HEK293 (cell line): ENCODE measurements at regions not wholly inside any gene's neighbourhood (a gene's known extent, or its start where the extent isn't known, plus 50 kb on each side); places are given as distances from the start of the nearest gene placed in this dataset.

ENCODE experiments used
- CTCF ChIA-PET: fragments of 350-600 bp; formaldehyde crosslinking; extraction: SDS; loops from one replicate; lab custom pipeline; 2021; ENCODE audit warnings: antibody characterized with exemption; lab: Yijun Ruan, JAX
- POLR2A ChIA-PET: fragments of 300-600 bp; formaldehyde crosslinking; extraction: SDS; loops from one replicate; lab custom pipeline; 2020; ENCODE audit warnings: antibody characterized with exemption, inconsistent platforms; lab: Yijun Ruan, JAX
- H3K27ac ChIP-seq: fragments of 200-500 bp; sonication (Bioruptor generic); 2 replicates; pipeline ENCODE4 v1.5.1; 2014; ENCODE audit warnings: low read depth, low read length, control low read depth, inconsistent platforms; ENCODE audit errors: extremely low read depth
- H3K36me3 ChIP-seq, 2 experiments: fragments of 200-500 bp in 1 of 2; sonication (Bioruptor generic) in 1 of 2; 1 replicate in 1 of 2; 2 replicates in 1 of 2; pipeline ENCODE4 v1.5.1; 2014 to 2017; ENCODE audit warnings: inconsistent platforms in 2 of 2, low read length in 2 of 2; ENCODE audit not compliant: control insufficient read depth in 2 of 2, insufficient read depth in 1 of 2
- H3K4me1 ChIP-seq: fragments of 200-500 bp; sonication (Bioruptor generic); 2 replicates; pipeline ENCODE4 v1.5.1; 2014; ENCODE audit warnings: mild to moderate bottlenecking, low read length, inconsistent platforms; ENCODE audit not compliant: control insufficient read depth, insufficient read depth
- H3K4me3 ChIP-seq: 2 replicates; pipeline ENCODE4 v1.5.1; 2011; ENCODE audit warnings: low read depth, mild to moderate bottlenecking, control low read depth, low read length, moderate library complexity
- H3K9me3 ChIP-seq: fragments of 200-500 bp; sonication (Bioruptor generic); 2 replicates; pipeline ENCODE4 v1.5.1; 2014; ENCODE audit warnings: low read depth, low read length, inconsistent platforms; ENCODE audit not compliant: control insufficient read depth, insufficient read depth
- BCL11B ChIP-seq: fragments of 450-650 bp; formaldehyde crosslinking; IDR thresholded peaks from 2 replicates; pipeline ENCODE4 v1.5.1; 2016; ENCODE audit warnings: low read depth, missing biosample characterization, missing genetic modification characterization
- GLI2 ChIP-seq: fragments of 450-650 bp; formaldehyde crosslinking; IDR thresholded peaks from 2 replicates; pipeline ENCODE4; 2017; ENCODE audit warnings: missing biosample characterization, missing genetic modification characterization, low read depth, borderline replicate concordance
- HOXA7 ChIP-seq: sonication (generic); formaldehyde crosslinking; IDR thresholded peaks from 2 replicates; pipeline ENCODE4 v1.8.1; 2022; ENCODE audit warnings: missing genetic modification reagents, borderline replicate concordance
- KLF8 ChIP-seq: fragments of 450-650 bp; formaldehyde crosslinking; IDR thresholded peaks from 2 replicates; pipeline ENCODE4 v1.5.1; 2016; ENCODE audit warnings: missing biosample characterization, missing genetic modification characterization
- MYNN ChIP-seq: fragments of 450-650 bp; formaldehyde crosslinking; IDR thresholded peaks from 2 replicates; pipeline ENCODE4 v1.5.1; 2016; ENCODE audit warnings: missing biosample characterization, missing genetic modification characterization, borderline replicate concordance
- PRDM10 ChIP-seq: fragments of 450-650 bp; formaldehyde crosslinking; IDR thresholded peaks from 2 replicates; pipeline ENCODE4 v1.5.1; 2016; ENCODE audit warnings: missing biosample characterization, missing genetic modification characterization
- REST ChIP-seq: fragments of 450-650 bp; formaldehyde crosslinking; IDR thresholded peaks from 2 replicates; pipeline ENCODE4 v1.5.1; 2016; ENCODE audit warnings: missing biosample characterization, missing genetic modification characterization
- ZBTB17 ChIP-seq: fragments of 450-650 bp; formaldehyde crosslinking; IDR thresholded peaks from 2 replicates; pipeline ENCODE4 v1.5.1; 2016; ENCODE audit warnings: missing biosample characterization, missing genetic modification characterization
- ZFP69B ChIP-seq: fragments of 450-650 bp; formaldehyde crosslinking; IDR thresholded peaks from 2 replicates; pipeline ENCODE4 v1.5.1; 2016; ENCODE audit warnings: missing biosample characterization, missing genetic modification characterization
- ZNF121 ChIP-seq: fragments of 450-650 bp; formaldehyde crosslinking; IDR thresholded peaks from 2 replicates; pipeline ENCODE4 v1.5.1; 2016; ENCODE audit warnings: missing biosample characterization, missing genetic modification characterization
- ZNF174 ChIP-seq: fragments of 450-650 bp; formaldehyde crosslinking; IDR thresholded peaks from 2 replicates; pipeline ENCODE4 v1.5.0; 2017; ENCODE audit warnings: missing biosample characterization, mild to moderate bottlenecking, missing genetic modification characterization
- ZNF24 ChIP-seq: fragments of 450-650 bp; formaldehyde crosslinking; IDR thresholded peaks from 2 replicates; pipeline ENCODE4 v1.5.1; 2016; ENCODE audit warnings: missing biosample characterization, missing genetic modification characterization
- ZNF514 ChIP-seq: fragments of 450-650 bp; formaldehyde crosslinking; IDR thresholded peaks from 2 replicates; pipeline ENCODE4 v1.5.1; 2016; ENCODE audit warnings: missing biosample characterization, missing genetic modification characterization
- ZNF549 ChIP-seq: fragments of 450-650 bp; IDR thresholded peaks from 2 replicates; pipeline ENCODE4 v1.5.1; 2018; ENCODE audit warnings: missing biosample characterization, missing genetic modification characterization, mild to moderate bottlenecking, inconsistent platforms, moderate library complexity
- ZNF558 ChIP-seq: fragments of 450-650 bp; formaldehyde crosslinking; IDR thresholded peaks from 2 replicates; pipeline ENCODE4 v1.5.1; 2016; ENCODE audit warnings: missing biosample characterization, missing genetic modification characterization
- ZNF629 ChIP-seq: fragments of 450-650 bp; formaldehyde crosslinking; IDR thresholded peaks from 2 replicates; pipeline ENCODE4 v1.5.1; 2017; ENCODE audit warnings: missing biosample characterization, missing genetic modification characterization
- ZNF660 ChIP-seq: fragments of 450-650 bp; IDR thresholded peaks from 2 replicates; pipeline ENCODE4 v1.5.1; 2018; ENCODE audit warnings: missing biosample characterization, mild to moderate bottlenecking, missing genetic modification characterization
- TF ChIP-seq, protein P1 (sequence below): fragments of 450-650 bp; formaldehyde crosslinking; IDR thresholded peaks from 2 replicates; pipeline ENCODE4 v1.5.1; 2016; ENCODE audit warnings: missing biosample characterization, missing genetic modification characterization, low read depth
- TF ChIP-seq, protein P2 (sequence below): fragments of 450-650 bp; formaldehyde crosslinking; IDR thresholded peaks from 2 replicates; pipeline ENCODE4 v1.5.1; 2016; ENCODE audit warnings: missing biosample characterization, missing genetic modification characterization

- CTCF ChIA-PET, result no interaction called here
Measured at GRCh38 chr5:73395256-73395655, 53.3 kb downstream of the FOXD1 start.

GRCh38 chr5:73394610-73395009 is 54.0 kb downstream of the FOXD1 start:
- H3K36me3 ChIP-seq, result no peaks in the 10 kb centered on the region
- ChIA-PET POLR2A (interaction anchor here (1.1 kb wide), 1 partner anchor 54 kb away, joined by 3 read pairs; the partner anchor contains the start of gene FOXD1), CTCF (interaction anchor here (0.8 to 1.7 kb wide), 2 partner anchors 15 to 178 kb away, joined by 4 to 6 read pairs; no protein-coding TSS in a partner anchor)
- no peak overlapping the region for H3K27ac ChIP-seq
- no peaks in the 10 kb centered on the region for H3K9me3 ChIP-seq
- no peak overlapping the region for H3K4me3 ChIP-seq
- H3K4me1 ChIP-seq, result peaks cover 22% of the 10 kb centered on the region
- TF ChIP-seq HOXA7 (CRISPR knock-in tag), result no peak
- 0 out of 2 replicates have a peak, but pooled peaks have one; percentile 61 for TF ChIP-seq REST
- no peak for TF ChIP-seq GLI2 (tag by site-specific recombination)

More at GRCh38 chr5:73395256-73395655, 53.3 kb downstream of the FOXD1 start:
- Histone ChIP-seq H3K4me3 (no peak overlapping the region), H3K4me1 (peaks cover 24% of the 10 kb centered on the region), H3K27ac (no peak overlapping the region), H3K9me3 (no peaks in the 10 kb centered on the region), H3K36me3 (no peaks in the 10 kb centered on the region)
- TF ChIP-seq MYNN (tag by site-specific recombination), result no peak
- TF ChIP-seq BCL11B (tag by site-specific recombination), result no peak
- no peak for TF ChIP-seq ZNF549 (tag by site-specific recombination)
- POLR2A ChIA-PET, result no interaction called here

DNA sequence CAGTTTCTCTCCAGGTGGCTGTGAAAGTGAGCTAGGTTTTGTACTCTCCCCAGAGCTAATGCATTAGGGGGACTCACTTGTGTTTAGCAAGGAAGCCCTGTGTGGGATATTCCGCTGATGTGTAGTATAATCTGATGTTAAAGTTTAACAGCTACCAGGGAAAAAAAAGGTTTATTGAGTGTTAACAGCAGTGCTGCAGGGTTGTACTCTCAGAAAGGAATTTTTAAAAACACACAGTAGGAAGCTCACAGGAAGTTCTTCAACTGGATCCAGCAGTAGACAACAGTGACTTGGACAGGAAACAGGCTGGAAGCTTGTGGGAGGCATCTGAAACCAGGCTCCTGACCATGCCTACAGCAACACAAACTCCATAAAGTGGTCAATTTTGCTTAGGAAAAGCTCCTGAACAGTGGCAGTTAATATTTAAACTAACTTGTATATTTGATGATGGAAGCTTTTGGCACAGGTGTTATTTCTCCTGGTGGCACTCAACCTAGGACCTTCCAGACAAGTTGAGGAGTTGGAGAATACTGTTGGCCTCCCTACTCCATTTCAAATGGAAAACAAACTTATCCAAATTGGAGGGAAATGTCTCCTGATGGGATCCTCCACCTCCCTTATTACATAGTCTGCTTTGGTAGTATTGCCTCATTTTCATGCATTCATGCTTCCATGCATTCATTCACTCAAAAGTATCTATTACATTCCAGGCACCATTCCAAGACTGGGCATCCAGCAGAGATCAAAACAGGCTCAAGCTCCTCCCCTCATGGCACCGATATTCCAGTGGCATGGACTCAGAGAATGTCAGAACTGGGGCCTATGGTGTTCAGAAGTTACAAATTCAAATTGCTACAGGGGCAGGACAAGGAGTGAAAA is 54.7 kb downstream of the FOXD1 start:
- H3K27ac ChIP-seq, result no peak overlapping the region
- ChIA-PET CTCF (interaction anchor here (0.5 to 1.7 kb wide), 3 partner anchors 16 to 1523 kb away, joined by 4 to 6 read pairs (median 5); no protein-coding TSS in a partner anchor), POLR2A (interaction anchor here (1.1 kb wide), 1 partner anchor 55 kb away, joined by 3 read pairs; the partner anchor contains the start of gene FOXD1)
- no peak overlapping the region for H3K4me3 ChIP-seq
- H3K9me3 ChIP-seq, result no peaks in the 10 kb centered on the region
- H3K36me3 ChIP-seq, result no peaks in the 10 kb centered on the region
- peaks cover 21% of the 10 kb centered on the region for H3K4me1 ChIP-seq
- peak; percentile 69 for TF ChIP-seq PRDM10 (tag by site-specific recombination)
- TF ChIP-seq ZFP69B (tag by site-specific recombination), result peak; percentile 62
- TF ChIP-seq ZNF514, result no peak
- no peak for TF ChIP-seq ZNF121 (tag by site-specific recombination)
- peak; percentile 100 for TF ChIP-seq ZNF24 (tag by site-specific recombination)
- peak; percentile 80; the same call in 1 of the 2 replicates for TF ChIP-seq ZNF660 (tag by site-specific recombination)
- TF ChIP-seq ZNF558 (tag by site-specific recombination), result peak; percentile 74; the same call in 1 of the 2 replicates
- TF ChIP-seq, protein P1, sequence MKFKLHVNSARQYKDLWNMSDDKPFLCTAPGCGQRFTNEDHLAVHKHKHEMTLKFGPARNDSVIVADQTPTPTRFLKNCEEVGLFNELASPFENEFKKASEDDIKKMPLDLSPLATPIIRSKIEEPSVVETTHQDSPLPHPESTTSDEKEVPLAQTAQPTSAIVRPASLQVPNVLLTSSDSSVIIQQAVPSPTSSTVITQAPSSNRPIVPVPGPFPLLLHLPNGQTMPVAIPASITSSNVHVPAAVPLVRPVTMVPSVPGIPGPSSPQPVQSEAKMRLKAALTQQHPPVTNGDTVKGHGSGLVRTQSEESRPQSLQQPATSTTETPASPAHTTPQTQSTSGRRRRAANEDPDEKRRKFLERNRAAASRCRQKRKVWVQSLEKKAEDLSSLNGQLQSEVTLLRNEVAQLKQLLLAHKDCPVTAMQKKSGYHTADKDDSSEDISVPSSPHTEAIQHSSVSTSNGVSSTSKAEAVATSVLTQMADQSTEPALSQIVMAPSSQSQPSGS (tag by site-specific recombination), result peak; percentile 58; the same call in 1 of the 2 replicates
- TF ChIP-seq, protein P2, sequence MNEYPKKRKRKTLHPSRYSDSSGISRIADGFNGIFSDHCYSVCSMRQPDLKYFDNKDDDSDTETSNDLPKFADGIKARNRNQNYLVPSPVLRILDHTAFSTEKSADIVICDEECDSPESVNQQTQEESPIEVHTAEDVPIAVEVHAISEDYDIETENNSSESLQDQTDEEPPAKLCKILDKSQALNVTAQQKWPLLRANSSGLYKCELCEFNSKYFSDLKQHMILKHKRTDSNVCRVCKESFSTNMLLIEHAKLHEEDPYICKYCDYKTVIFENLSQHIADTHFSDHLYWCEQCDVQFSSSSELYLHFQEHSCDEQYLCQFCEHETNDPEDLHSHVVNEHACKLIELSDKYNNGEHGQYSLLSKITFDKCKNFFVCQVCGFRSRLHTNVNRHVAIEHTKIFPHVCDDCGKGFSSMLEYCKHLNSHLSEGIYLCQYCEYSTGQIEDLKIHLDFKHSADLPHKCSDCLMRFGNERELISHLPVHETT (tag by site-specific recombination), result no peak
- TF ChIP-seq ZNF174 (tag by site-specific recombination), result no peak
- 0 out of 2 replicates have a peak, but pooled peaks have one; percentile 34 for TF ChIP-seq KLF8 (tag by site-specific recombination)
- TF ChIP-seq ZBTB17 (tag by site-specific recombination), result peak; percentile 71
- TF ChIP-seq ZNF629 (tag by site-specific recombination), result peak; percentile 91
